ENCODE measurements at regions not wholly inside any gene's neighbourhood (a gene's known extent, or its start where the extent isn't known, plus 50 kb on each side); places are given as distances from the start of the nearest gene placed in this dataset.
A peak's percentile ranks its signal among the peaks of the same experiment; 100 is the strongest.

GRCh38 chr19:22545751-22546150 is 88.4 kb upstream of the ZNF492 start:
- peak; percentile 10 to 23 for TF ChIP-seq CTCF (IDR thresholded peaks at IDR 0.05)
- TF ChIP-seq POLR2AphosphoS5 (IDR thresholded peaks at IDR 0.05) = no peak
- H3K36me3 ChIP-seq = no peaks in the 10 kb centered on the region
- H3K27me3 ChIP-seq = no peaks in the 10 kb centered on the region
- 8% methylated on average over 5 of the region's 5 CpGs for WGBS
- DNase-seq (ENCODE audit: low spot score in 2 of 2) = no peak
- H3K4me1 ChIP-seq = no peaks in the 10 kb centered on the region
- H3K9me3 ChIP-seq = peaks cover 11% of the 10 kb centered on the region
- H3K4me3 ChIP-seq = no peak overlapping the region
- H3K27ac ChIP-seq = no peak overlapping the region

- WGBS = 98% methylated on average over 5 of the region's 5 CpGs
- Histone ChIP-seq H3K4me1 (no peaks in the 10 kb centered on the region), H3K9me3 (peaks cover 14% of the 10 kb centered on the region), H3K4me3 (no peak overlapping the region), H3K36me3 (no peaks in the 10 kb centered on the region), H3K27ac (no peak overlapping the region), H3K27me3 (no peaks in the 10 kb centered on the region)
- no peak for DNase-seq (ENCODE audit: low spot score in 2 of 2)
- TF ChIP-seq EP300 (IDR thresholded peaks at IDR 0.05) (no peak), POLR2AphosphoS5 (IDR thresholded peaks at IDR 0.05) (no peak), CTCF (IDR thresholded peaks at IDR 0.05) (no peak), POLR2A (IDR thresholded peaks at IDR 0.05) (no peak)
Measured at GRCh38 chr19:22533761-22534160, 100.4 kb upstream of the ZNF492 start.

- Histone ChIP-seq H3K36me3 (no peaks in the 10 kb centered on the region), H3K9me3 (peaks cover 14% of the 10 kb centered on the region), H3K4me3 (peak overlapping the region; percentile 24), H3K27ac (no peak overlapping the region), H3K4me1 (no peaks in the 10 kb centered on the region), H3K27me3 (no peaks in the 10 kb centered on the region)
- WGBS = 6% methylated on average over 13 of the region's 43 CpGs
- DNase-seq (ENCODE audit: low spot score in 2 of 2) = no peak
- no peak for TF ChIP-seq POLR2A (IDR thresholded peaks at IDR 0.05)
- TF ChIP-seq CTCF (IDR thresholded peaks at IDR 0.05) = no peak
- TF ChIP-seq EP300 (IDR thresholded peaks at IDR 0.05) = no peak
- no peak for TF ChIP-seq POLR2AphosphoS5 (IDR thresholded peaks at IDR 0.05)
Measured at GRCh38 chr19:22532388-22533300, 101.5 kb upstream of the ZNF492 start.

GRCh38 chr19:22530042-22530441 is 104.1 kb upstream of the ZNF492 start:
- Histone ChIP-seq H3K4me3 (no peak overlapping the region), H3K27me3 (no peaks in the 10 kb centered on the region), H3K27ac (no peak overlapping the region), H3K4me1 (no peaks in the 10 kb centered on the region), H3K9me3 (peaks cover 8% of the 10 kb centered on the region), H3K36me3 (no peaks in the 10 kb centered on the region)
- no peak for TF ChIP-seq EP300 (IDR thresholded peaks at IDR 0.05)
- TF ChIP-seq CTCF (IDR thresholded peaks at IDR 0.05) = no peak
- TF ChIP-seq POLR2A (IDR thresholded peaks at IDR 0.05) = no peak
- TF ChIP-seq POLR2AphosphoS5 (IDR thresholded peaks at IDR 0.05) = no peak
- DNase-seq (ENCODE audit: low spot score in 2 of 2) = no peak
- 84% methylated on average over 4 of the region's 4 CpGs for WGBS

DNA sequence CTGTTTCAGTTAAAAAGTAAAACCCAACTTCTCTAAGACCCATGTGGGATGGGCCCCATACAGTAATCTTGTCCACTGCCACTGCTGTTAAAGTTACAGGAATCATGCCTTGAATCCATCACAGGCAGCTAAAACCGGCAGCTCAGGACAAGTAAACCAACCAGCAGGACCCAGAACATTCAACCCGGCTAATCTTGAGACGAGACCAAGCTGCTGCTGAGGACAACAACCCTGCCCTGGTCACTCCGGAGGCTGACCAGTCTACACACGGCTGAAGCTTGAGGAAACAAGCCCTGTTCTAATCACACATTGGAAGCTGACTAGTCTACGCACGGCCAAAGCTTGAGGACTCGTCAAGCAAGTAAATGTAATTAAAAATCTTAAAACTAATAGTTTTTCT is 105.2 kb upstream of the ZNF492 start:
- WGBS = 61% methylated on average over 8 of the region's 8 CpGs
- Histone ChIP-seq H3K36me3 (no peaks in the 10 kb centered on the region), H3K27ac (no peak overlapping the region)

More for the DNA sequence above, 105.2 kb upstream of the ZNF492 start:
- no peak for DNase-seq (ENCODE audit: low spot score in 2 of 2)
- Histone ChIP-seq H3K4me3 (no peak overlapping the region), H3K4me1 (no peaks in the 10 kb centered on the region), H3K27me3 (no peaks in the 10 kb centered on the region), H3K9me3 (peaks cover 8% of the 10 kb centered on the region)
- TF ChIP-seq CTCF (IDR thresholded peaks at IDR 0.05) = no peak
- no peak for TF ChIP-seq POLR2A (IDR thresholded peaks at IDR 0.05)
- TF ChIP-seq EP300 (IDR thresholded peaks at IDR 0.05) = no peak
- TF ChIP-seq POLR2AphosphoS5 (IDR thresholded peaks at IDR 0.05) = no peak

Measured in suprapubic skin (tissue), 4 donors.